KMS-11 (cell line): ENCODE measurements at regions not wholly inside any gene's neighbourhood (a gene's known extent, or its start where the extent isn't known, plus 50 kb on each side); places are given as distances from the start of the nearest gene placed in this dataset.

ENCODE experiments used
- H2AFZ ChIP-seq: fragments of 200-600 bp; sonication (generic); 2 replicates; pipeline ENCODE4 v1.6.1; 2016; ENCODE audit warnings: antibody characterized with exemption, mixed run types, low read depth
- H3K27ac ChIP-seq: fragments of 200-600 bp; sonication (generic); 2 replicates; pipeline ENCODE4 v1.6.1; 2016; ENCODE audit warnings: mild to moderate bottlenecking, mixed run types
- H3K27me3 ChIP-seq: fragments of 200-600 bp; sonication (generic); 2 replicates; pipeline ENCODE4 v1.6.1; 2017; ENCODE audit warnings: mild to moderate bottlenecking, low read depth, mixed run types, moderate library complexity; ENCODE audit not compliant: insufficient read depth
- H3K36me3 ChIP-seq: fragments of 200-600 bp; sonication (generic); 2 replicates; pipeline ENCODE4 v1.6.1; 2017; ENCODE audit warnings: mild to moderate bottlenecking, mixed run types; ENCODE audit not compliant: insufficient read depth
- H3K4me1 ChIP-seq: fragments of 200-600 bp; sonication (generic); 2 replicates; pipeline ENCODE4 v1.6.1; 2016; ENCODE audit warnings: mild to moderate bottlenecking, low read depth, mixed run types; ENCODE audit not compliant: poor library complexity, severe bottlenecking
- H3K4me2 ChIP-seq: fragments of 200-600 bp; sonication (generic); 2 replicates; pipeline ENCODE4 v1.7.0; 2016; ENCODE audit warnings: mild to moderate bottlenecking, mixed run types
- H3K4me3 ChIP-seq: fragments of 200-600 bp; sonication (generic); IDR thresholded peaks from 2 replicates; pipeline ENCODE4 v1.6.1; 2017; ENCODE audit warnings: low read depth, low read length, mixed read lengths; ENCODE audit not compliant: insufficient read depth
- H3K79me2 ChIP-seq: fragments of 200-600 bp; sonication (generic); 2 replicates; pipeline ENCODE4 v1.6.1; 2016; ENCODE audit warnings: low read depth, mixed run types; ENCODE audit not compliant: insufficient read depth
- H3K9ac ChIP-seq: fragments of 200-600 bp; sonication (generic); 2 replicates; pipeline ENCODE4 v1.6.1; 2016; ENCODE audit warnings: mild to moderate bottlenecking, mixed run types
- H4K20me1 ChIP-seq: fragments of 200-600 bp; sonication (generic); 2 replicates; pipeline ENCODE4 v1.6.1; 2016; ENCODE audit warnings: mild to moderate bottlenecking, mixed run types; ENCODE audit not compliant: insufficient read depth
- TF ChIP-seq, protein P1 (sequence below): fragments of 200-600 bp; sonication (generic); conservative IDR thresholded peaks from 2 replicates; pipeline ENCODE4 v1.6.1; 2017; ENCODE audit warnings: low read depth, mild to moderate bottlenecking, antibody characterized with exemption, low read length, moderate library complexity, mixed read lengths

DNA sequence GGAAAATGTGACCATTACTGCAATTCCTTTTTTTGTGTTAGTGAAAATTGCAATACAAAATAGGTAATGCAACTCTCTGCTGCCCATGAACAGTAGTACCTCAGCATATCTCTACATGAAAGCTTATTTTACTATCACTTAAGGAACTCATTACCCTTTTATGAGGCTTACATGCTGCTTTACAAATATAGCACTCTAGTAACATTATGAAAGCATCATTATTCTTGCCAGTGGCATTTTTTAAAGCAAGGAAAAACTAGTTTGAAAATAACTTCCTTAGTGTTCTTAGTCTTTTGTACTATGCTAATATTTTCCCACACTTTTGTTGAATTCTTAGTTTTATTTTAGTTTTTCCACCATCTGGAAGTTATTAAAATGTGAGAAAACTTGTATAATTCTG, 797.3 kb upstream of the ARRDC3 start:
- H4K20me1 ChIP-seq: no peaks in the 10 kb centered on the region; the same call in 1 of the 2 replicates
- TF ChIP-seq, protein P1, sequence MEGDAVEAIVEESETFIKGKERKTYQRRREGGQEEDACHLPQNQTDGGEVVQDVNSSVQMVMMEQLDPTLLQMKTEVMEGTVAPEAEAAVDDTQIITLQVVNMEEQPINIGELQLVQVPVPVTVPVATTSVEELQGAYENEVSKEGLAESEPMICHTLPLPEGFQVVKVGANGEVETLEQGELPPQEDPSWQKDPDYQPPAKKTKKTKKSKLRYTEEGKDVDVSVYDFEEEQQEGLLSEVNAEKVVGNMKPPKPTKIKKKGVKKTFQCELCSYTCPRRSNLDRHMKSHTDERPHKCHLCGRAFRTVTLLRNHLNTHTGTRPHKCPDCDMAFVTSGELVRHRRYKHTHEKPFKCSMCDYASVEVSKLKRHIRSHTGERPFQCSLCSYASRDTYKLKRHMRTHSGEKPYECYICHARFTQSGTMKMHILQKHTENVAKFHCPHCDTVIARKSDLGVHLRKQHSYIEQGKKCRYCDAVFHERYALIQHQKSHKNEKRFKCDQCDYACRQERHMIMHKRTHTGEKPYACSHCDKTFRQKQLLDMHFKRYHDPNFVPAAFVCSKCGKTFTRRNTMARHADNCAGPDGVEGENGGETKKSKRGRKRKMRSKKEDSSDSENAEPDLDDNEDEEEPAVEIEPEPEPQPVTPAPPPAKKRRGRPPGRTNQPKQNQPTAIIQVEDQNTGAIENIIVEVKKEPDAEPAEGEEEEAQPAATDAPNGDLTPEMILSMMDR: no peak

GRCh38 chr5:92179651-92180050, 796.5 kb upstream of the ARRDC3 start:
- no peak overlapping the region for H3K27ac ChIP-seq
- H3K36me3 ChIP-seq: no peaks in the 10 kb centered on the region
- no peaks in the 10 kb centered on the region for H3K79me2 ChIP-seq
- no peak overlapping the region for H2AFZ ChIP-seq
- no peaks in the 10 kb centered on the region for H3K27me3 ChIP-seq
- H3K4me2 ChIP-seq: no peak overlapping the region
- H3K9ac ChIP-seq: no peak overlapping the region
- H4K20me1 ChIP-seq: no peaks in the 10 kb centered on the region; the same call in 1 of the 2 replicates
- no peaks in the 10 kb centered on the region for H3K4me1 ChIP-seq
- H3K4me3 ChIP-seq: no peak overlapping the region
- TF ChIP-seq, protein P1: no peak

More for the DNA sequence above, 797.3 kb upstream of the ARRDC3 start:
- Histone ChIP-seq H3K79me2 (no peaks in the 10 kb centered on the region), H3K4me2 (no peak overlapping the region), H3K4me3 (no peak overlapping the region), H3K27me3 (no peaks in the 10 kb centered on the region), H3K36me3 (no peaks in the 10 kb centered on the region), H3K4me1 (no peaks in the 10 kb centered on the region), H2AFZ (no peak overlapping the region), H3K27ac (no peak overlapping the region), H3K9ac (no peak overlapping the region)

GRCh38 chr5:92177926-92178487, 794.9 kb upstream of the ARRDC3 start:
- H3K79me2 ChIP-seq: no peaks in the 10 kb centered on the region
- H2AFZ ChIP-seq: no peak overlapping the region
- no peak overlapping the region for H3K4me3 ChIP-seq
- H3K4me2 ChIP-seq: no peak overlapping the region
- H3K9ac ChIP-seq: no peak overlapping the region
- no peak overlapping the region for H3K27ac ChIP-seq
- no peaks in the 10 kb centered on the region for H3K4me1 ChIP-seq
- H3K36me3 ChIP-seq: no peaks in the 10 kb centered on the region
- TF ChIP-seq, protein P1: no peak
- H3K27me3 ChIP-seq: no peaks in the 10 kb centered on the region
- H4K20me1 ChIP-seq: no peaks in the 10 kb centered on the region; the same call in 1 of the 2 replicates

DNA sequence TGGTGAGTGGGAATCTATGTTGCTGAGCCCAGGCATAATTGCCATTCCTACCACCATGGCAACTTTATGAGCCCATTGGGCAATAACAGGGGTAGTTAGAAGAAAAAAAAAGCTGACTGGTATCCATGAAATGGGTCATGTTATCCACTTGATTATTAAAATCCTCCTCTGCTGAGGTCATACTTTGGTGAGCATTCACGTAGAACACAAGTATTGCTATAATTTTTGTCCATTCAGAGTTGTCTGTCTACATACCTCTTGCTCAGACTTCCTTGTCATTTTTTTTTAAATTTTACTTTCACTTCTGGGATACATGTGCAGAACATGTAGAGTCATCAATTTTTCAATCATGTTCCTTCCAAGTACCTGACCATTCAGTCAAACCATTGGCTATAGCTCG, 780.8 kb upstream of the ARRDC3 start:
- H3K4me1 ChIP-seq: no peaks in the 10 kb centered on the region
- no peaks in the 10 kb centered on the region for H3K79me2 ChIP-seq
- H3K4me2 ChIP-seq: no peak overlapping the region
- H3K4me3 ChIP-seq: no peak overlapping the region
- H3K27ac ChIP-seq: no peak overlapping the region
- H3K9ac ChIP-seq: no peak overlapping the region
- H4K20me1 ChIP-seq: no peaks in the 10 kb centered on the region
- H2AFZ ChIP-seq: no peak overlapping the region
- no peaks in the 10 kb centered on the region for H3K36me3 ChIP-seq
- TF ChIP-seq, protein P1: no peak
- no peaks in the 10 kb centered on the region for H3K27me3 ChIP-seq
